GM23248 (cell line): ENCODE measurements at regions not wholly inside any gene's neighbourhood (a gene's known extent, or its start where the extent isn't known, plus 50 kb on each side); places are given as distances from the start of the nearest gene placed in this dataset.

Experiments used
- EZH2 ChIP-seq: fragments of 200-600 bp; sonication (generic); IDR thresholded peaks from 2 replicates; pipeline ENCODE4 v1.6.1; 2018; ENCODE audit warnings: antibody characterized with exemption, mild to moderate bottlenecking; ENCODE audit not compliant: insufficient read depth, poor library complexity, severe bottlenecking
- EZH2phosphoT487 ChIP-seq: fragments of 200-600 bp; sonication (generic); IDR thresholded peaks from 2 replicates; pipeline ENCODE4 v1.6.1; 2018; ENCODE audit warnings: antibody characterized with exemption, moderate library complexity, mild to moderate bottlenecking, low read depth; ENCODE audit not compliant: insufficient read depth

- TF ChIP-seq EZH2 = no peak
- TF ChIP-seq EZH2phosphoT487 = no peak
Measured at GRCh38 chr10:3622845-3623621, 162.0 kb downstream of the KLF6 start.
